H1 (cell line): ENCODE measurements at regions not wholly inside any gene's neighbourhood (a gene's known extent, or its start where the extent isn't known, plus 50 kb on each side); places are given as distances from the start of the nearest gene placed in this dataset.

Source experiments
- TF ChIP-seq, protein P1 (sequence below): IDR thresholded peaks from 2 replicates; pipeline ENCODE4 v1.6.1; 2012; ENCODE audit warnings: inconsistent platforms

DNA sequence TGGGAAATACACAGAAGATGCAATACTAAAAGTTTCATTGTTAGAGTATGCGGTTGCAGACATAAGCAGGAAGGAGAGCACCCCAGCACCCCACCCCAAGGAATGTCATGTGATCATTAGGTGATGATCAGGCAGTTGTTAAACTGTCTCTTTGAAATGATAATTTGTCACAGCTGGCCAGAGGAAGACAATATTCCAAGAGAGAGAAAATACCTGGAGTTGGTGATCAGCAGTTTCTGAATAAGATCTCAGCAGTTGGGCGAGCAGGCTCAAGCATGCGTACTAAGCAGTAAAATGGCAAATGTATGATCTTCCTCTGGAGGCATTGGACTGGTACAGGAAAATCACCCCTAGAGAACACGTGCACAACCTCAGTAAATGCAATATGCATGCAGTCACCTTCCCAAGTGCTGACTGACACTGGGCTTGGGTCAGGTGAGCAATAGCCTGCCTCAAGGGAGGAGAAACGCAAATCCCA is 250.1 kb upstream of the MBL2 start (continued):
- TF ChIP-seq, protein P1, sequence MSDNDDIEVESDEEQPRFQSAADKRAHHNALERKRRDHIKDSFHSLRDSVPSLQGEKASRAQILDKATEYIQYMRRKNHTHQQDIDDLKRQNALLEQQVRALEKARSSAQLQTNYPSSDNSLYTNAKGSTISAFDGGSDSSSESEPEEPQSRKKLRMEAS: peak; percentile 56
- TF ChIP-seq, all 59 proteins: peak for 13
